ENCODE measurements at regions not wholly inside any gene's neighbourhood (a gene's known extent, or its start where the extent isn't known, plus 50 kb on each side); places are given as distances from the start of the nearest gene placed in this dataset.

DNA sequence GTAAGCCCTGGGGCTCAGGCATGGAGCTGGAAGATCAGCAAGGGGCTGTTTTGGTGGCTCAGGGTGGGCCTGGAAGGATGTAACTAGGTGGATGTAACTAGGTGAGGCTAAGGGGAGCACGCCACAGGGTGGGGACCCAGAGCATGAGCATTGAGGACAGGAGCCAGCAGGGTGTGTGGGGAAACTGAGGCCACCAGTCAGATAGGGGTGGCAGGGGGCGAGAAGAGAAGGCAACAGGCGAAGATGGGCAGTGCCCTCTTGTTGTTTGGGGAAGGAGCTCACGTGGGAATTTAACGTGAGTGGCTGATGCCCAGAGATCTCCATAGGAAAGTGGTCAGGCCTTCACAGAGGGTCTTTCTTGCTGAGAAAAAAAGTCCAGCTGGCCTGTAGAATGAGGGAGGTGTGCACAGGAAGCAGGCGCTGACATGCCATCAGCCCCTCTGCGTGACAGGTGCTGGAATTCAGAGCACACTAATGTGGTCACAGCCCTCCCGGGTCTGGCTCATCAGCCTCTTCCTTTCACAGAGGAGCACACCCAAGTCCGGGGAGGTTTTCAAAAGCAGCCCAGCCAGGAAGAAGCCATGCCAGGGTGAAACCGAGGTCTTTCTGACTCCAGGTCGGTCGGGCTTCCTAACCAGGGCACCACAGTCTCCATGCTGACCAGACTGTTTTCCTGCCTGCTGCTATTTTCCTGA, 54.6 kb upstream of the PAX6 start:
- no TSS peak for BruUV-seq (replicated peaks)
- peaks cover 57% of the 10 kb centered on the region for H3K27me3 Mint-ChIP-seq (ENCODE audit: unreplicated experiment)
- no peaks in the 10 kb centered on the region for H3K4me1 Mint-ChIP-seq (ENCODE audit: low read depth, unreplicated experiment)
- CTCF ChIA-PET = no interaction called here
- H3K36me3 Mint-ChIP-seq (ENCODE audit: insufficient read depth, unreplicated experiment) = no peaks in the 10 kb centered on the region
- no peak overlapping the region for H3K27ac Mint-ChIP-seq (ENCODE audit: unreplicated experiment)
- DNase-seq = no peak
- TF ChIP-seq, protein P1, sequence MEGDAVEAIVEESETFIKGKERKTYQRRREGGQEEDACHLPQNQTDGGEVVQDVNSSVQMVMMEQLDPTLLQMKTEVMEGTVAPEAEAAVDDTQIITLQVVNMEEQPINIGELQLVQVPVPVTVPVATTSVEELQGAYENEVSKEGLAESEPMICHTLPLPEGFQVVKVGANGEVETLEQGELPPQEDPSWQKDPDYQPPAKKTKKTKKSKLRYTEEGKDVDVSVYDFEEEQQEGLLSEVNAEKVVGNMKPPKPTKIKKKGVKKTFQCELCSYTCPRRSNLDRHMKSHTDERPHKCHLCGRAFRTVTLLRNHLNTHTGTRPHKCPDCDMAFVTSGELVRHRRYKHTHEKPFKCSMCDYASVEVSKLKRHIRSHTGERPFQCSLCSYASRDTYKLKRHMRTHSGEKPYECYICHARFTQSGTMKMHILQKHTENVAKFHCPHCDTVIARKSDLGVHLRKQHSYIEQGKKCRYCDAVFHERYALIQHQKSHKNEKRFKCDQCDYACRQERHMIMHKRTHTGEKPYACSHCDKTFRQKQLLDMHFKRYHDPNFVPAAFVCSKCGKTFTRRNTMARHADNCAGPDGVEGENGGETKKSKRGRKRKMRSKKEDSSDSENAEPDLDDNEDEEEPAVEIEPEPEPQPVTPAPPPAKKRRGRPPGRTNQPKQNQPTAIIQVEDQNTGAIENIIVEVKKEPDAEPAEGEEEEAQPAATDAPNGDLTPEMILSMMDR (IDR thresholded peaks at IDR 0.05; ENCODE audit: unreplicated experiment) = no peak
- H3K4me3 Mint-ChIP-seq (ENCODE audit: low read depth, unreplicated experiment) = no peak overlapping the region
- no peaks in the 10 kb centered on the region for H3K9me3 Mint-ChIP-seq (ENCODE audit: low read depth, unreplicated experiment)
- intact Hi-C loops (cut with micrococcal nuclease; ENCODE audit: unreplicated experiment) = no loop called here

DNA sequence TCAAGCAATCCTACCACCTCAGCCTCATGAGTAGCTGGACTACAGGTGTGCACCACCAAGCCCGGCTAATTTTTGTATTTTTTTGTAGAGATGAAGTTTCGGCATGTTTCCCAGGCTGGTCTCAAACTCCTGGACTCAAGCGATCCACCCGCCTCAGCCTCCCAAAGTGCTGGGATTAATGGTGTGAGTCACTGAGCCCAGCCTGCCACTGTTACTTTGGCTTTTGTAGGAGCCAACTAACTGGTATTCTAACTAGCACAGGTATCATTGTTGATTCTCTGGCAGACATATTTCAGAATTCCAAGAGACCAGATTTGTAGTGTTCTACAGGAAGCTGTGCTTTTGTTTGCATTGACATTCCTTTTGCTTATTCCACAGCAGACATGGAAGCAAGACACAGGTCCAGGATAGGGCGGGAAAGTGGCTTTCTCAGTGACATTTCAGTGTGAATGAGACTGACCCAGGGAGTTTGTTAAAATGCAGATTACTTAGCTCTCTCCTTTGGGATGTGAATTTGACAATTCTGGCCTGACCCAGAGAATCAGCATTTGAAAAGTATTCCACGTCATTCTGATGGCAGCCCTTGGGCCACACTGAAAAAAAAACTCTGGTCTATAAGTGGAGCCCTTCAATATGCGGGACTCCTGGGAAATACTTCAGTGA, 52.2 kb upstream of the PAX6 start:
- Mint-ChIP-seq H3K27me3 (ENCODE audit: unreplicated experiment) (peaks cover 82% of the 10 kb centered on the region), H3K36me3 (ENCODE audit: insufficient read depth, unreplicated experiment) (no peaks in the 10 kb centered on the region), H3K4me1 (ENCODE audit: low read depth, unreplicated experiment) (no peaks in the 10 kb centered on the region), H3K27ac (ENCODE audit: unreplicated experiment) (no peak overlapping the region), H3K4me3 (ENCODE audit: low read depth, unreplicated experiment) (no peak overlapping the region), H3K9me3 (ENCODE audit: low read depth, unreplicated experiment) (no peaks in the 10 kb centered on the region)
- intact Hi-C loops (cut with micrococcal nuclease; ENCODE audit: unreplicated experiment) = no loop called here
- BruUV-seq (replicated peaks) = no TSS peak
- CTCF ChIA-PET = no interaction called here
- TF ChIP-seq, protein P1 (IDR thresholded peaks at IDR 0.05; ENCODE audit: unreplicated experiment) = no peak
- no peak for DNase-seq

DNA sequence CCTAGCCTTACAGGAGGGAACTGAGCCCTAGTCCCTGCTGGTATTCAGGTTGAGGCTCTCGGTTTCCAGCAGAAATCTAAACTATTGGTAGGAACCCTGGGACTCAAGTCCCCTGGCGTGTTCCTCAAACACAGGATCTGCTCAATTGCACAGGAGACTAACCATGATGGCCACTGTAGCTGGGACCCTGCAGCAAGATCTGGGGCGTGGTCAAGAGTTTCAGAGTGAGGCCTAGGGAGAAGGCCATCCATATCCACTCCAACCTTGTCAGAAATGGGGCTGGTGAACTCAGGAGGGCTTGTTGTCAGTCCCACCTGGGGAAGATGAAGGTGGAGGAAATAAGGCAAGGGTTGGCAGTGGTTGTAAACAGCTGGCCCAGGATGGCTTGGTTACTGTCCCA, 49.9 kb upstream of the PAX6 start:
- no peak for DNase-seq
- Mint-ChIP-seq H3K27me3 (ENCODE audit: unreplicated experiment) (peaks cover 76% of the 10 kb centered on the region), H3K27ac (ENCODE audit: unreplicated experiment) (no peak overlapping the region), H3K4me3 (ENCODE audit: low read depth, unreplicated experiment) (no peak overlapping the region), H3K4me1 (ENCODE audit: low read depth, unreplicated experiment) (no peaks in the 10 kb centered on the region), H3K36me3 (ENCODE audit: insufficient read depth, unreplicated experiment) (no peaks in the 10 kb centered on the region), H3K9me3 (ENCODE audit: low read depth, unreplicated experiment) (no peaks in the 10 kb centered on the region)
- CTCF ChIA-PET = no interaction called here
- TF ChIP-seq, protein P1 (IDR thresholded peaks at IDR 0.05; ENCODE audit: unreplicated experiment) = no peak
- intact Hi-C loops (cut with micrococcal nuclease; ENCODE audit: unreplicated experiment) = no loop called here
- BruUV-seq (replicated peaks) = no TSS peak
